ENCODE measurements at regions not wholly inside any gene's neighbourhood (a gene's known extent, or its start where the extent isn't known, plus 50 kb on each side); places are given as distances from the start of the nearest gene placed in this dataset.
"Not testable (repeated sequence)": the region's sequence is repeated elsewhere in the genome, so short reads cannot be mapped to it uniquely, and the experiment has no call there.

GRCh38 chr5:135095871-135096270, 61.8 kb upstream of the PITX1 start:
- ATAC-seq, result no peak
- H3K9me3 ChIP-seq, result no peaks in the 10 kb centered on the region
- H3K4me3 ChIP-seq, result no peak overlapping the region
- no peaks in the 10 kb centered on the region for H3K36me3 ChIP-seq
- no peak for FAIRE-seq
- 88 to 93% methylated on average over 3 of the region's 3 CpGs for WGBS, 2 donors
- H3K4me1 ChIP-seq, result no peaks in the 10 kb centered on the region
- intact Hi-C loops (cut with DNase I), result no loop called here
- no peak overlapping the region for H3K27ac ChIP-seq
- H3K27me3 ChIP-seq, result no peaks in the 10 kb centered on the region
- peak in 1 of 6 donors; percentile 30 for DNase-seq
- TF ChIP-seq, protein P1, sequence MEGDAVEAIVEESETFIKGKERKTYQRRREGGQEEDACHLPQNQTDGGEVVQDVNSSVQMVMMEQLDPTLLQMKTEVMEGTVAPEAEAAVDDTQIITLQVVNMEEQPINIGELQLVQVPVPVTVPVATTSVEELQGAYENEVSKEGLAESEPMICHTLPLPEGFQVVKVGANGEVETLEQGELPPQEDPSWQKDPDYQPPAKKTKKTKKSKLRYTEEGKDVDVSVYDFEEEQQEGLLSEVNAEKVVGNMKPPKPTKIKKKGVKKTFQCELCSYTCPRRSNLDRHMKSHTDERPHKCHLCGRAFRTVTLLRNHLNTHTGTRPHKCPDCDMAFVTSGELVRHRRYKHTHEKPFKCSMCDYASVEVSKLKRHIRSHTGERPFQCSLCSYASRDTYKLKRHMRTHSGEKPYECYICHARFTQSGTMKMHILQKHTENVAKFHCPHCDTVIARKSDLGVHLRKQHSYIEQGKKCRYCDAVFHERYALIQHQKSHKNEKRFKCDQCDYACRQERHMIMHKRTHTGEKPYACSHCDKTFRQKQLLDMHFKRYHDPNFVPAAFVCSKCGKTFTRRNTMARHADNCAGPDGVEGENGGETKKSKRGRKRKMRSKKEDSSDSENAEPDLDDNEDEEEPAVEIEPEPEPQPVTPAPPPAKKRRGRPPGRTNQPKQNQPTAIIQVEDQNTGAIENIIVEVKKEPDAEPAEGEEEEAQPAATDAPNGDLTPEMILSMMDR (IDR thresholded peaks at IDR 0.05), result no peak

DNA sequence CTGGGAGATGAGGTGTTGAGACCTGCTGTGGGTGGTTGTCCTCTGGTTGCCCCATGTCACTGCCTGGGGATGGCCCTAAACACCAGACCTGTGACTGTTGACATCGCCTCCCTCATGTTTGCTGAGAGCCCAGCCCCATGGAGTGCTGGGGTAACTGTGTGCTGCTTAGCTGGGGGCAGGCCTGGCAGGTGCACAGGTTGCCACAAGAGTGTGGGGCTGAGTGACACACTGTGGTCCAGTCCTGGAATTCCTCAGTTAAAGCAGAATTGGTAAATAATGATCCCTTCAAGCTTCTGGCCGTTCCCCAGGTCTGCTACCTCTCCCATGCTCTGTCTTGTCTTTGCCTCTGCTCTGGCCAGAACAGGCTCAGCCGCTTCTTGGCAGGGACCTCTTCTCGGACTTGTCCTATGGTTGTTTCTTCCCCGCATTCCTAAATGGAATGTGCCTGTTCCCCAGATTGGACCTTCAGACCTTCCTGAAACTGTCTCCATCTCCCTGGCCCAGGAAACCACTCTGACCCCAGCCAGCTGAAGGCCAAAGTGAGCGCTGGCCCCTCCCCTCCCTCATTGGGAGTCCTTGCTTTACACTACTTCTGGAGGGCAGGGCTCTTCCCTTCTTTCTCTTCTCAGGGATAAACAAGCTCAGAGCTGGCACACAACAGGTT, 61.2 kb upstream of the PITX1 start:
- 73 to 79% methylated on average over 6 of the region's 6 CpGs for WGBS, 2 donors
- Histone ChIP-seq H3K9me3 (no peaks in the 10 kb centered on the region), H3K27ac (no peak overlapping the region), H3K4me1 (no peaks in the 10 kb centered on the region), H3K36me3 (no peaks in the 10 kb centered on the region), H3K27me3 (no peaks in the 10 kb centered on the region), H3K4me3 (no peak overlapping the region)
- FAIRE-seq (no peak), DNase-seq (peak in 1 of 6 donors; percentile 19), ATAC-seq (no peak)
- TF ChIP-seq, protein P1 (IDR thresholded peaks at IDR 0.05), result no peak
- intact Hi-C loops (cut with DNase I), result no loop called here

DNA sequence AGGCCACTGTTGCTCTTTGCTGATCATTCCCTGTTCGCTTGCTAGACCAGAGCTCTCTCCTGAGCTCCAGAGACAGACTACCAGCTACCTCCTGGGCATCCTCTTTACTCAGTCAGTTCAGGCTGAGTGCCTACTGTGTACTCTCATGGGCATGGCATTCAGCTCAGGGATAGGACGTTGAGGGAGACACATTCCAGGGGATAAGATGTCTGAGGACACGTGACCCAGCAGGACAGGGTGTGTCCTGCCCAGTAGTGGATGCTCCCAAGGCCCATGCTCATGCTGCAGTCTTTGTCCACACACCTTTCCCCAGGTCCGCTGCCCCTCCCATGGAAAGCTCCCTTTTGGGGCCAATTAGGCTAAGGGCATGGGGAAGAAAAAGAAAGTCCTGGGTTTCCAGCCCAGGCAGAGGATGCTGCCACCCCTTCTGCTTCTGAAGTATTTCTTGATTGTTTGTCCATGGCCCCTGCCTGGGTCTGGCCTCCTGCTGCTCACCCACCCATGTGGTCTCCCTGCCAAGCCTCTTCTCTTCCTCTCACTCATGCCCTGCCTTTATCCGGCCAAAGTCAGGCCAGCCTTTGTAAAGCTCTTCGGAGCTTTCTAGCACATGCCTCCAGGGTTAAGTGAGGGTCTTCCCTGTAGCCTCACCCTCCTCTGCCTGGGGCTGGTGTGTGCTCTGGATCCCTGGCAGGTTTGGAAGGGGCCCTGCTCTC, 60.5 kb upstream of the PITX1 start:
- no peaks in the 10 kb centered on the region for H3K36me3 ChIP-seq
- no peaks in the 10 kb centered on the region for H3K27me3 ChIP-seq
- H3K27ac ChIP-seq, result no peak overlapping the region
- no peaks in the 10 kb centered on the region for H3K4me1 ChIP-seq
- intact Hi-C loops (cut with DNase I), result no loop called here
- DNase-seq (peak in 1 of 6 donors; percentile 14), ATAC-seq (no peak), FAIRE-seq (no peak)
- H3K9me3 ChIP-seq, result no peaks in the 10 kb centered on the region
- 78 to 81% methylated on average over 6 of the region's 6 CpGs for WGBS, 2 donors
- TF ChIP-seq, protein P1 (IDR thresholded peaks at IDR 0.05), result no peak
- H3K4me3 ChIP-seq, result no peak overlapping the region

DNA sequence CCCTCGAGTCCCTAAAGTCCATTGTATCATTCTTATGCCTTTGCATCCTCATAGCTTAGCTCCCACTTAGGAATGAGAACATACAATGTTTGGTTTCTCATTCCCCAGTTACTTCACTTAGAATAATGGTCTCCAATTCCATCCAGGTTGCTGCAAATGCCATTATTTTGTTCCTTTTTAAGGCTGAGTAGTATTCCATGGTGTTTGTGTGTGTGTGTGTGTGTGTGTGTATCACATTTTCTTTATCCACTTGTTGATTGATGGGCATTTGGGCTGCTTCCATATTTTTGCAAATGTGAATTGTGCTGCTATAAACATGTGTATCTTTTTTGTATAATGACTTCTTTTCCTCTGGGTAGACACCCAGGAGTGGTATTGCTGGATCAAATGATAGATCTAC, 59.5 kb upstream of the PITX1 start:
- H3K27ac ChIP-seq; intact Hi-C loops (cut with DNase I); ATAC-seq; H3K36me3 ChIP-seq; H3K4me1 ChIP-seq; FAIRE-seq; DNase-seq; H3K4me3 ChIP-seq; H3K27me3 ChIP-seq; H3K9me3 ChIP-seq: not testable (repeated sequence)
- 68 to 92% methylated on average over 1 of the region's 1 CpG for WGBS, 2 donors

- Histone ChIP-seq H3K27me3 (no peaks in the 10 kb centered on the region), H3K9me3 (no peaks in the 10 kb centered on the region), H3K4me1 (no peaks in the 10 kb centered on the region), H3K36me3 (no peaks in the 10 kb centered on the region), H3K27ac (no peak overlapping the region), H3K4me3 (no peak overlapping the region)
- DNase-seq, result peak in 1 of 6 donors; percentile 33
- WGBS, 2 donors, result 82% methylated on average over 8 of the region's 8 CpGs
- no peak for FAIRE-seq
- intact Hi-C loops (cut with DNase I), result no loop called here
- ATAC-seq, result no peak
- TF ChIP-seq, protein P1 (IDR thresholded peaks at IDR 0.05), result no peak
Measured at GRCh38 chr5:135092476-135092875, 58.4 kb upstream of the PITX1 start.

All from pancreas (tissue), 10 donors.